Glutamatergic neuron (in vitro differentiated cells): ENCODE measurements at regions not wholly inside any gene's neighbourhood (a gene's known extent, or its start where the extent isn't known, plus 50 kb on each side); places are given as distances from the start of the nearest gene placed in this dataset.

ENCODE experiments used
- DNase-seq: peaks from one replicate; pipeline ENCODE4 v3.0.0; 2022
- H3K27ac Mint-ChIP-seq: one replicate; pipeline ENCODE4 v1.8.0; 2020; ENCODE audit warnings: mild to moderate bottlenecking, mixed read lengths, inconsistent platforms; ENCODE audit not compliant: unreplicated experiment
- H3K27me3 Mint-ChIP-seq: one replicate; pipeline ENCODE4 v1.8.0; 2020; ENCODE audit warnings: mild to moderate bottlenecking, moderate library complexity, mixed read lengths, inconsistent platforms; ENCODE audit not compliant: unreplicated experiment
- H3K36me3 Mint-ChIP-seq: one replicate; pipeline ENCODE4 v1.8.0; 2020; ENCODE audit warnings: mild to moderate bottlenecking, mixed read lengths, inconsistent platforms; ENCODE audit not compliant: unreplicated experiment
- H3K4me1 Mint-ChIP-seq: one replicate; pipeline ENCODE4 v1.8.0; 2020; ENCODE audit warnings: mild to moderate bottlenecking, low read depth, mixed read lengths, inconsistent platforms; ENCODE audit not compliant: unreplicated experiment
- H3K4me3 Mint-ChIP-seq: one replicate; pipeline ENCODE4 v1.8.0; 2020; ENCODE audit warnings: mild to moderate bottlenecking, mixed read lengths, inconsistent platforms; ENCODE audit not compliant: unreplicated experiment
- H3K9me3 Mint-ChIP-seq: one replicate; pipeline ENCODE4 v1.8.0; 2020; ENCODE audit warnings: mild to moderate bottlenecking, moderate library complexity, mixed read lengths, inconsistent platforms; ENCODE audit not compliant: unreplicated experiment
- TF ChIP-seq, protein P1 (sequence below): fragments of 200-600 bp; sonication (generic); IDR thresholded peaks from one replicate; pipeline ENCODE4 v1.5.0; 2021; ENCODE audit not compliant: partially characterized antibody, unreplicated experiment

DNA sequence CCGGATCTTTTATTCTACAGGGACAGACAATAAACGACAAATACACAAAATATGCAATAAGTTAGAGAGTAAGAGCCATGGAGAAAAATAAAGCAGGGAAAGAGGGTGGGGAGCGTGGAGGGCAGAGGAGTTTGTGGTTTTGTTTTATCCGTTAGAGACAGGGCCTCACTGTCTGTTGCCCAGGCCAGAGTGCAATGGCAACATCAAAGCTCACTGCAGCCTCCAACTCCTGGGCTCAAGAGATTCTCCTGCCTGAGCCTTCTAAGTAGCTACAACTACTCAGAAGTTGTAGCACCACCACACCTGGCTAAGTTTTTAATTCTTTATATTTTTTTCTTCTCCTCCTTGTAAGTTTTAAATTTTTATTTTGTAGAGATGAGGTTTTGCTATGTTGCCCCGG, 54.5 kb upstream of the CTNNA1 start:
- Mint-ChIP-seq H3K9me3 (peaks cover 15% of the 10 kb centered on the region), H3K4me3 (no peak overlapping the region), H3K36me3 (no peaks in the 10 kb centered on the region), H3K27me3 (peaks cover 10% of the 10 kb centered on the region), H3K4me1 (peaks cover 25% of the 10 kb centered on the region), H3K27ac (no peak overlapping the region)
- no peak for DNase-seq
- TF ChIP-seq, protein P1, sequence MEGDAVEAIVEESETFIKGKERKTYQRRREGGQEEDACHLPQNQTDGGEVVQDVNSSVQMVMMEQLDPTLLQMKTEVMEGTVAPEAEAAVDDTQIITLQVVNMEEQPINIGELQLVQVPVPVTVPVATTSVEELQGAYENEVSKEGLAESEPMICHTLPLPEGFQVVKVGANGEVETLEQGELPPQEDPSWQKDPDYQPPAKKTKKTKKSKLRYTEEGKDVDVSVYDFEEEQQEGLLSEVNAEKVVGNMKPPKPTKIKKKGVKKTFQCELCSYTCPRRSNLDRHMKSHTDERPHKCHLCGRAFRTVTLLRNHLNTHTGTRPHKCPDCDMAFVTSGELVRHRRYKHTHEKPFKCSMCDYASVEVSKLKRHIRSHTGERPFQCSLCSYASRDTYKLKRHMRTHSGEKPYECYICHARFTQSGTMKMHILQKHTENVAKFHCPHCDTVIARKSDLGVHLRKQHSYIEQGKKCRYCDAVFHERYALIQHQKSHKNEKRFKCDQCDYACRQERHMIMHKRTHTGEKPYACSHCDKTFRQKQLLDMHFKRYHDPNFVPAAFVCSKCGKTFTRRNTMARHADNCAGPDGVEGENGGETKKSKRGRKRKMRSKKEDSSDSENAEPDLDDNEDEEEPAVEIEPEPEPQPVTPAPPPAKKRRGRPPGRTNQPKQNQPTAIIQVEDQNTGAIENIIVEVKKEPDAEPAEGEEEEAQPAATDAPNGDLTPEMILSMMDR: no peak

DNA sequence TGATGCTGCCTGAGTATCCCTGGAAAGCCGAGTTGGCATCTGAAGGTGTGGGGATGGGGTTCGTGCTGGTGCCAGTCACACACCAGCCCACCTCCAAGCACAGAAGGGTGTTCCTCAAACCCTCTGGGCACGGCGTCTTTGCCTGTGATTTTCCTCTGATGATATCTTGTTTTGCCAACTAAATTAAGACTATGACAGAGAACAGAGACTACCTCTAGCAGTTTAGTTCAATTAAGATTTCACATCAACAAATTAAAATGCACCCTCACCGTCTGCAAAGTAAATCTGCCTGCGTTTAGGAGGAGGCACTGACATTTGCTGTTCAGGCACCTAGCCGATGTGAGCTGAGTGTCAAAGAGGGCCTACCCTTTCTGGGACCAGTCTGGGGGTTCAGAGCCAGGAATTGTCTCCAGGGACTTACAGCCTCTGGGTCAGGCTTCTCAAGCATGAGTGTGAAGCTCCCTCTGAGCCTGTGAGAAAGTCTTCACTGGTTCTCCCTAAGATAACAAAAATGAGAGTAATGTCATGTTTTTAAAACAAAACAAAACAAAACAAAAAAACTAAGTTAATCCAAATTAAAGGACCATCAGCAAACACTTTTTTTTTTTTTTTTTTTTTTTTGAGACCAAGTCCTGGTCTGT, 55.4 kb upstream of the CTNNA1 start:
- TF ChIP-seq, protein P1: no peak
- no peaks in the 10 kb centered on the region for H3K36me3 Mint-ChIP-seq
- peaks cover 19% of the 10 kb centered on the region for H3K4me1 Mint-ChIP-seq
- no peak for DNase-seq
- H3K9me3 Mint-ChIP-seq: peaks cover 13% of the 10 kb centered on the region
- no peak overlapping the region for H3K4me3 Mint-ChIP-seq
- no peak overlapping the region for H3K27ac Mint-ChIP-seq
- H3K27me3 Mint-ChIP-seq: peaks cover 7% of the 10 kb centered on the region

DNA sequence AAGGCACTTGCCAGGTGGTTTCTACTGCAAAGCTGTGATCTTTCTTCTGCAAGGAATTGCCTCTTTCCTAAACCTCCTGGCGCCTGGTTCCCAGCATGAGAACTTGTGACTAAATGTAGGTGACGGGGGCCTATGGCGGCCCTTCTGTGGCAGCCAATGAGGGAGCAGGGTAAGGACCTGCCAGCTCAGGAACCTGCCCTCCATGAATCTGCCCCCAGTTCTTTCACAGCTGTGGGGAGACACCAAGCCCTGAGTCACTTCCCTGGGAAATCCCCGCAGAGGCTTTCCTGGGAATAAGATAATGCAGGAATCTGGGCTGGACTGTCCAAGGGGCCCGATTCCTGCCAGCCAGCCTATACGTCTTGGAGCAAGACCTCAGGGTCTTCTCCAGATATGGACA, 56.7 kb upstream of the CTNNA1 start:
- Mint-ChIP-seq H3K27ac (no peak overlapping the region), H3K36me3 (no peaks in the 10 kb centered on the region), H3K4me3 (no peak overlapping the region), H3K9me3 (peaks cover 3% of the 10 kb centered on the region), H3K27me3 (peaks cover 5% of the 10 kb centered on the region), H3K4me1 (peaks cover 9% of the 10 kb centered on the region)
- no peak for DNase-seq
- TF ChIP-seq, protein P1: no peak

DNA sequence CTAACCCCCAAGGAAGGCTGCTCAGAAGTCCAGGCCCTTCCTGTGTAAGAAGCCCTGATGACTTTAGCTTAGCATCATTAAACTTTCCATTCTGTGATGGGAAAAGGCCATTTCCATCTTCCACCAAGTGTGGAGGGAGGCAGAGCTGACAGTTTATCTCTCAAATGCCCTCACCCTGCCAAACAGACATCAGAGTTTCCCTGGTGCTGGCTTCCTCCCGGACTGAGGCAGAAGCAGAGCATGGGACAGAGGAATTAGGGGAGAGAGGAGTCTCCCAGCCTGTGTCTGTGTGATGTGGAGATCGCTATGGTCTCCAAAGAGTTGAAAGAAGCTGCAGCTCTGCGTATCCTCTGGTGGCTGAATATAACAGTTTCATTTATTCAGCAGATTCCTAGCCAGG, 57.4 kb upstream of the CTNNA1 start:
- DNase-seq: no peak
- TF ChIP-seq, protein P1: no peak
- Mint-ChIP-seq H3K4me3 (no peak overlapping the region), H3K36me3 (no peaks in the 10 kb centered on the region), H3K4me1 (peaks cover 6% of the 10 kb centered on the region), H3K27me3 (peaks cover 4% of the 10 kb centered on the region), H3K9me3 (no peaks in the 10 kb centered on the region), H3K27ac (no peak overlapping the region)

DNA sequence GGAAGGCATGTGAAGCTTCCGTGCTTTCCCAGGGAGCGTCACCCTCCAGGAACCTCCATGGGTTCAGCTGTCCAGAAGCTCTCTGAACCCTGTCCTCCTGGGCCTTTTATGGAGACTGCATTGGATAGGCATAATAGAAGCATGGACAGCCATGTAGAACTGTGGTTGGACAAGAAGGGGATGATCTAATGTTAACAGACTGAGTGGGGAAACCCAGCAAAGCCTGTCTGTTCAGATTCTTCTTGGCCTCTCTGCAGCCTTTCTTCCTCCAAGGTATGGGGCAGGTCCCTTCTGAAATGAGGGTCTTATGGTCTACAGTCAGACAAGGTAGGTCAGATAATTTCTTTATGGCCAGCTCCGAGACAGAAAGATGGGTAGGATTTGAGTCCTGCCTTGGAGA, 59.1 kb upstream of the CTNNA1 start:
- no peak for DNase-seq
- Mint-ChIP-seq H3K4me3 (no peak overlapping the region), H3K9me3 (no peaks in the 10 kb centered on the region), H3K36me3 (no peaks in the 10 kb centered on the region), H3K27ac (no peak overlapping the region), H3K4me1 (peaks cover 6% of the 10 kb centered on the region), H3K27me3 (peaks cover 2% of the 10 kb centered on the region)
- TF ChIP-seq, protein P1: no peak
